GM19351 (cell line): ENCODE measurements at regions not wholly inside any gene's neighbourhood (a gene's known extent, or its start where the extent isn't known, plus 50 kb on each side); places are given as distances from the start of the nearest gene placed in this dataset.
"Not testable (repeated sequence)": the region's sequence is repeated elsewhere in the genome, so short reads cannot be mapped to it uniquely, and the experiment has no call there.

ENCODE experiments used
- ATAC-seq: cut with Tn5 transposase; IDR thresholded peaks from one replicate; pipeline ENCODE4 v1.9.1; 2021; ENCODE audit warnings: mild to moderate bottlenecking, moderate library complexity; ENCODE audit not compliant: unreplicated experiment

GRCh38 chr11:110850846-110851245 is 138.6 kb upstream of the ARHGAP20 start:
- no peak for ATAC-seq

GRCh38 chr11:110843053-110843452 is 130.8 kb upstream of the ARHGAP20 start:
- not testable (repeated sequence) for ATAC-seq

- no peak for ATAC-seq
Observed at GRCh38 chr11:110838808-110839207, 126.6 kb upstream of the ARHGAP20 start.

- ATAC-seq: no peak
Observed at GRCh38 chr11:110837603-110838002, 125.4 kb upstream of the ARHGAP20 start.

- no peak for ATAC-seq
Observed at GRCh38 chr11:110835106-110835505, 122.9 kb upstream of the ARHGAP20 start.

GRCh38 chr11:110833033-110833484 is 120.8 kb upstream of the ARHGAP20 start:
- no peak for ATAC-seq

GRCh38 chr11:110832539-110832938 is 120.3 kb upstream of the ARHGAP20 start:
- ATAC-seq: no peak

- ATAC-seq: no peak
Observed at GRCh38 chr11:110832080-110832479, 119.8 kb upstream of the ARHGAP20 start.

- no peak for ATAC-seq
Observed at GRCh38 chr11:110830747-110831146, 118.5 kb upstream of the ARHGAP20 start.

- ATAC-seq: no peak
Observed at GRCh38 chr11:110830344-110830743, 118.1 kb upstream of the ARHGAP20 start.

- ATAC-seq: no peak
Observed at GRCh38 chr11:110829873-110830272, 117.6 kb upstream of the ARHGAP20 start.

GRCh38 chr11:110828086-110828485 is 115.8 kb upstream of the ARHGAP20 start:
- ATAC-seq: no peak

- ATAC-seq: no peak
Observed at GRCh38 chr11:110827276-110827675, 115.0 kb upstream of the ARHGAP20 start.

- no peak for ATAC-seq
Observed at GRCh38 chr11:110824912-110825620, 112.8 kb upstream of the ARHGAP20 start.

- no peak for ATAC-seq
Observed at GRCh38 chr11:110818032-110818687, 105.9 kb upstream of the ARHGAP20 start.

GRCh38 chr11:110812086-110812733 is 100.0 kb upstream of the ARHGAP20 start:
- no peak for ATAC-seq

- no peak for ATAC-seq
Observed at GRCh38 chr11:110809417-110810199, 97.4 kb upstream of the ARHGAP20 start.

- no peak for ATAC-seq
Observed at GRCh38 chr11:110808248-110808647, 96.0 kb upstream of the ARHGAP20 start.

GRCh38 chr11:110807801-110808200 is 95.6 kb upstream of the ARHGAP20 start:
- no peak for ATAC-seq

- no peak for ATAC-seq
Observed at GRCh38 chr11:110805756-110806155, 93.5 kb upstream of the ARHGAP20 start.

- ATAC-seq: no peak
Observed at GRCh38 chr11:110802162-110802561, 89.9 kb upstream of the ARHGAP20 start.
